H1 (cell line): ENCODE measurements at regions not wholly inside any gene's neighbourhood (a gene's known extent, or its start where the extent isn't known, plus 50 kb on each side); places are given as distances from the start of the nearest gene placed in this dataset.

Source experiments
- CTCF ChIA-PET: fragments of 300-600 bp; sonication (Branson Sonifier 250); formaldehyde crosslinking; loops from one replicate; lab custom pipeline; 2021; ENCODE audit not compliant: partially characterized antibody; lab: Charles Lee
- POLR2A ChIA-PET: fragments of 300-600 bp; sonication (Branson Sonifier 250); formaldehyde crosslinking; loops from one replicate; lab custom pipeline; 2021; ENCODE audit warnings: inconsistent platforms; ENCODE audit not compliant: partially characterized antibody; lab: Charles Lee
- DNase-seq, 2 experiments: peaks; one replicate each; pipeline versions ENCODE4 v3.0.0 to v3.0.0-alpha.2; 2010 to 2022; ENCODE audit warnings: low spot score in 2 of 2, low read depth in 1 of 2, mixed read lengths in 1 of 2
- FAIRE-seq: peaks from 2 replicates; lab custom pipeline; 2011; peaks lifted over from hg19 to GRCh38; lab: Jason Lieb, UNC
- H2AFZ ChIP-seq: 2 replicates; pipeline ENCODE4 v1.8.1; 2012; ENCODE audit warnings: low read length, inconsistent platforms
- H2AK5ac ChIP-seq: 2 replicates; pipeline ENCODE4 v1.6.1; 2013; ENCODE audit warnings: low read depth, low read length
- H2BK120ac ChIP-seq: replicated peaks from 2 replicates; pipeline ENCODE3; 2013; ENCODE audit warnings: low read depth, low read length, inconsistent platforms
- H2BK12ac ChIP-seq: 2 replicates; pipeline ENCODE4 v1.6.1; 2013; ENCODE audit warnings: low read depth, low read length
- H2BK15ac ChIP-seq: 2 replicates; pipeline ENCODE4 v1.6.1; 2013; ENCODE audit warnings: low read length
- H2BK20ac ChIP-seq: 2 replicates; pipeline ENCODE4 v1.6.1; 2013; ENCODE audit warnings: low read length
- H2BK5ac ChIP-seq: 2 replicates; pipeline ENCODE4 v1.6.1; 2013; ENCODE audit warnings: low read depth, low read length
- H3K14ac ChIP-seq: 2 replicates; pipeline ENCODE4 v1.6.1; 2013; ENCODE audit warnings: inconsistent platforms; ENCODE audit not compliant: insufficient read length
- H3K18ac ChIP-seq: 2 replicates; pipeline ENCODE4 v1.6.1; 2013; ENCODE audit warnings: low read length; ENCODE audit errors: extremely low read depth
- H3K23ac ChIP-seq: 2 replicates; pipeline ENCODE4 v1.6.1; 2013; ENCODE audit warnings: inconsistent platforms; ENCODE audit not compliant: insufficient read length
- H3K23me2 ChIP-seq: 2 replicates; pipeline ENCODE4 v1.6.1; 2013; ENCODE audit warnings: low read depth, low read length
- H3K27ac ChIP-seq: 2 replicates; pipeline ENCODE4 v1.6.1; 2011; ENCODE audit warnings: low read depth, low read length, inconsistent platforms
- H3K27me3 ChIP-seq, 4 experiments: replicated peaks in 1 of 4; 1 replicate in 1 of 4; 2 replicates in 3 of 4; pipeline versions ENCODE4 v1.6.1 to v1.8.1; 2011 to 2013; ENCODE audit warnings: low read length in 3 of 4, mild to moderate bottlenecking in 3 of 4, inconsistent platforms in 2 of 4, mixed read lengths in 2 of 4, moderate library complexity in 1 of 4; ENCODE audit not compliant: control insufficient read depth in 3 of 4, insufficient read depth in 3 of 4; ENCODE audit errors: extremely low read depth in 1 of 4
- H3K36me3 ChIP-seq, 4 experiments: 2 replicates each; pipeline versions ENCODE4 v1.6.1 to v1.8.1; 2011 to 2013; ENCODE audit warnings: mild to moderate bottlenecking in 4 of 4, low read length in 3 of 4, moderate library complexity in 2 of 4, control low read depth in 1 of 4, inconsistent platforms in 1 of 4; ENCODE audit not compliant: insufficient read depth in 4 of 4, control insufficient read depth in 2 of 4
- H3K4ac ChIP-seq: replicated peaks from 2 replicates; pipeline ENCODE3; 2013; ENCODE audit warnings: low read length, low read depth, mixed read lengths, inconsistent platforms; ENCODE audit not compliant: insufficient read length
- H3K4me1 ChIP-seq, 4 experiments: replicated peaks in 1 of 4; 1 replicate in 1 of 4; 2 replicates in 3 of 4; pipeline versions ENCODE4 v1.6.1 to v1.8.1; 2011 to 2013; ENCODE audit warnings: low read length in 3 of 4, inconsistent platforms in 2 of 4, mixed read lengths in 1 of 4; ENCODE audit not compliant: insufficient read depth in 4 of 4, control insufficient read depth in 3 of 4
- H3K4me2 ChIP-seq, 2 experiments: 2 replicates each; pipeline versions ENCODE4 v1.6.1 to v1.8.1; 2011 to 2013; ENCODE audit warnings: low read depth in 2 of 2, low read length in 2 of 2, control low read depth in 1 of 2, inconsistent platforms in 1 of 2, mild to moderate bottlenecking in 1 of 2; ENCODE audit not compliant: insufficient read depth in 1 of 2
- H3K4me3 ChIP-seq, 4 experiments: fragments of 200-600, 300-600 bp in 1 of 4; sonication (generic), shearing (Covaris generic), sonication (Bioruptor Twin) in 1 of 4; 2 replicates each; pipeline versions ENCODE4 v1.5.1 to v1.8.1; 2011 to 2016; ENCODE audit warnings: low read length in 4 of 4, low read depth in 3 of 4, control low read depth in 2 of 4, inconsistent platforms in 2 of 4, mild to moderate bottlenecking in 2 of 4, mixed read lengths in 1 of 4, moderate library complexity in 1 of 4; ENCODE audit not compliant: insufficient read depth in 2 of 4; ENCODE audit errors: extremely low read depth in 1 of 4
- H3K56ac ChIP-seq: replicated peaks from 2 replicates; pipeline ENCODE3; 2013; ENCODE audit warnings: low read depth, mild to moderate bottlenecking, mixed read lengths, low read length, inconsistent platforms; ENCODE audit not compliant: insufficient read length
- H3K79me1 ChIP-seq: 2 replicates; pipeline ENCODE4 v1.6.1; 2013; ENCODE audit warnings: low read depth, low read length, control low read depth
- H3K79me2 ChIP-seq, 2 experiments: 2 replicates each; pipeline versions ENCODE4 v1.6.1 to v1.8.1; 2012 to 2013; ENCODE audit warnings: low read length in 2 of 2, mild to moderate bottlenecking in 2 of 2, inconsistent platforms in 1 of 2; ENCODE audit not compliant: insufficient read depth in 2 of 2, control insufficient read depth in 1 of 2
- H3K9ac ChIP-seq, 4 experiments: replicated peaks in 1 of 4; 1 replicate in 1 of 4; 2 replicates in 3 of 4; pipeline versions ENCODE4 v1.6.1 to v1.8.1; 2011 to 2013; ENCODE audit warnings: low read depth in 3 of 4, low read length in 3 of 4, control low read depth in 2 of 4, mild to moderate bottlenecking in 2 of 4, moderate library complexity in 2 of 4, inconsistent platforms in 1 of 4; ENCODE audit errors: extremely low read depth in 1 of 4
- H3K9me3 ChIP-seq, 2 experiments: 2 replicates each; pipeline versions ENCODE4 v1.6.1 to v1.8.1; 2012 to 2013; ENCODE audit warnings: mild to moderate bottlenecking in 2 of 2, moderate library complexity in 2 of 2, control low read depth in 1 of 2, inconsistent platforms in 1 of 2, low read depth in 1 of 2, low read length in 1 of 2, mixed read lengths in 1 of 2; ENCODE audit not compliant: insufficient read depth in 2 of 2
- H4K20me1 ChIP-seq, 2 experiments: replicated peaks in 1 of 2; 2 replicates each; pipeline versions ENCODE3 to v1.8.1; 2011 to 2013; ENCODE audit warnings: inconsistent platforms in 2 of 2, low read length in 2 of 2, mild to moderate bottlenecking in 1 of 2; ENCODE audit not compliant: insufficient read depth in 2 of 2, control insufficient read depth in 1 of 2
- H4K5ac ChIP-seq: 2 replicates; pipeline ENCODE4 v1.6.1; 2013; ENCODE audit warnings: low read length, low read depth, mixed read lengths, inconsistent platforms; ENCODE audit not compliant: insufficient read length
- H4K8ac ChIP-seq: 2 replicates; pipeline ENCODE4 v1.8.0; 2013; ENCODE audit warnings: mild to moderate bottlenecking, moderate library complexity, low read length, inconsistent platforms; ENCODE audit not compliant: insufficient read depth; ENCODE audit errors: extremely low read depth
- H4K91ac ChIP-seq: replicated peaks from 2 replicates; pipeline ENCODE3; 2013; ENCODE audit warnings: low read length, mixed read lengths, inconsistent platforms; ENCODE audit not compliant: insufficient read length
- ASH2L ChIP-seq: fragments of 200-600, 300-600 bp; sonication (generic); IDR thresholded peaks from one replicate; pipeline ENCODE4 v1.7.1; 2017; ENCODE audit warnings: low read length
- ATF3 ChIP-seq: IDR thresholded peaks from 2 replicates; pipeline ENCODE4 v1.6.1; 2011; ENCODE audit warnings: low read depth, mild to moderate bottlenecking, low read length; ENCODE audit not compliant: insufficient read depth
- BCL11A ChIP-seq, 2 experiments: IDR thresholded peaks; one replicate each; pipeline ENCODE4 v1.6.1; 2011; ENCODE audit warnings: low read depth in 2 of 2, low read length in 2 of 2, mild to moderate bottlenecking in 2 of 2
- BRCA1 ChIP-seq: IDR thresholded peaks from 2 replicates; pipeline ENCODE4 v1.6.1; 2012; ENCODE audit warnings: low read depth, low read length, improper control_type of control experiment
- CHD1 ChIP-seq: IDR thresholded peaks from 2 replicates; pipeline ENCODE4 v1.6.1; 2012; ENCODE audit warnings: low read depth, low read length, improper control_type of control experiment
- CTBP2 ChIP-seq: IDR thresholded peaks from 2 replicates; pipeline ENCODE4 v1.7.0; 2011; ENCODE audit warnings: borderline replicate concordance, mild to moderate bottlenecking, moderate library complexity, mixed read lengths, low read length; ENCODE audit not compliant: insufficient read depth, insufficient read length
- EGR1 ChIP-seq: IDR thresholded peaks from 2 replicates; pipeline ENCODE4 v1.6.1; 2011; ENCODE audit warnings: low read depth, low read length, borderline replicate concordance
- KDM4A ChIP-seq: IDR thresholded peaks from one replicate; pipeline ENCODE4 v1.7.1; 2012; ENCODE audit warnings: low read depth, mild to moderate bottlenecking, moderate library complexity, low read length, inconsistent platforms; ENCODE audit not compliant: severe bottlenecking
- RBBP5 ChIP-seq: IDR thresholded peaks from 2 replicates; pipeline ENCODE4 v1.7.1; 2012; ENCODE audit warnings: low read depth, mild to moderate bottlenecking, inconsistent platforms, low read length, moderate library complexity, borderline replicate concordance
- SIN3A ChIP-seq, 2 experiments: IDR thresholded peaks in 1 of 2; conservative IDR thresholded peaks in 1 of 2; 2 replicates each; pipeline ENCODE4 v1.6.1; 2011 to 2012; ENCODE audit warnings: low read length in 2 of 2, improper control_type of control experiment in 1 of 2, low read depth in 1 of 2, mild to moderate bottlenecking in 1 of 2
- SIX5 ChIP-seq: IDR thresholded peaks from 2 replicates; pipeline ENCODE4 v1.6.1; 2011; ENCODE audit warnings: mild to moderate bottlenecking, low read depth, low read length
- SP4 ChIP-seq: IDR thresholded peaks from 2 replicates; pipeline ENCODE4 v1.6.1; 2012; ENCODE audit warnings: low read length, inconsistent platforms
- SUZ12 ChIP-seq: fragments of 200-600 bp; sonication (generic); IDR thresholded peaks from 2 replicates; pipeline ENCODE4 v1.6.1; 2012; ENCODE audit warnings: mild to moderate bottlenecking, inconsistent platforms, low read length, moderate library complexity, mixed read lengths
- TAF1 ChIP-seq: IDR thresholded peaks from 2 replicates; pipeline ENCODE4 v1.6.1; 2011; ENCODE audit warnings: mild to moderate bottlenecking, low read depth, low read length
- TEAD4 ChIP-seq: IDR thresholded peaks from 2 replicates; pipeline ENCODE4 v1.6.1; 2012; ENCODE audit warnings: low read depth, low read length, inconsistent platforms, mixed read lengths
- YY1 ChIP-seq: IDR thresholded peaks from 2 replicates; pipeline ENCODE4 v1.6.1; 2011; ENCODE audit warnings: low read depth, mild to moderate bottlenecking, low read length

GRCh38 chr6:40319124-40319523 is 268.0 kb downstream of the LRFN2 start:
- no peak overlapping the region for H3K56ac ChIP-seq
- no peak overlapping the region for H2AK5ac ChIP-seq
- no peak overlapping the region for H2BK5ac ChIP-seq
- no peak overlapping the region for H3K18ac ChIP-seq
- H3K4ac ChIP-seq = no peak overlapping the region
- no peak overlapping the region for H3K4me2 ChIP-seq
- no peaks in the 10 kb centered on the region for H3K36me3 ChIP-seq
- no peak overlapping the region for H3K27ac ChIP-seq
- H4K20me1 ChIP-seq = no peaks in the 10 kb centered on the region
- H3K9me3 ChIP-seq = no peaks in the 10 kb centered on the region
- ChIA-PET POLR2A (no interaction called here), CTCF (interaction anchor here (5.4 kb wide), 1 partner anchor 11 kb away, joined by 32 read pairs; no protein-coding TSS in a partner anchor)
- FAIRE-seq = no peak
- no peak overlapping the region for H3K14ac ChIP-seq
- DNase-seq = no peak
- no peak overlapping the region for H4K8ac ChIP-seq
- H4K5ac ChIP-seq = no peak overlapping the region
- no peaks in the 10 kb centered on the region for H3K23me2 ChIP-seq
- no peak overlapping the region for H2BK12ac ChIP-seq
- no peak overlapping the region for H2BK120ac ChIP-seq
- H3K4me3 ChIP-seq = no peak overlapping the region
- H3K27me3 ChIP-seq = no peaks in the 10 kb centered on the region; a peak in 2 of 7 replicates
- no peaks in the 10 kb centered on the region for H3K79me2 ChIP-seq
- H3K4me1 ChIP-seq = peaks cover 0 to 7% (median 4%) of the 10 kb centered on the region in 4 experiments; a peak in 4 of 7 replicates
- H2BK15ac ChIP-seq = no peak overlapping the region
- no peak overlapping the region for H2AFZ ChIP-seq
- H4K91ac ChIP-seq = no peak overlapping the region
- no peak overlapping the region for H2BK20ac ChIP-seq
- H3K23ac ChIP-seq = no peak overlapping the region
- no peaks in the 10 kb centered on the region for H3K79me1 ChIP-seq
- H3K9ac ChIP-seq = no peak overlapping the region
- TF ChIP-seq SIX5 = no peak
- no peak for TF ChIP-seq EGR1
- TF ChIP-seq KDM4A = no peak
- no peak for TF ChIP-seq YY1
- no peak for TF ChIP-seq ATF3
- no peak for TF ChIP-seq SUZ12
- no peak for TF ChIP-seq CHD1
- no peak for TF ChIP-seq TEAD4
- no peak for TF ChIP-seq SP4
- no peak for TF ChIP-seq RBBP5
- no peak for TF ChIP-seq CTBP2
- no peak for TF ChIP-seq BCL11A (IDR thresholded peaks at IDR 0.05; ENCODE audit: low read depth in 2 of 2, low read length in 2 of 2)
- no peak for TF ChIP-seq BRCA1
- TF ChIP-seq ASH2L = no peak
- no peak for TF ChIP-seq SIN3A (conservative IDR thresholded peaks at IDR 0.05 in 1 of 2, IDR thresholded peaks at IDR 0.05 in 1 of 2; ENCODE audit: low read depth in 1 of 2, low read length in 2 of 2)
- no peak for TF ChIP-seq TAF1
